HFFc6 (cell line): ENCODE measurements at regions not wholly inside any gene's neighbourhood (a gene's known extent, or its start where the extent isn't known, plus 50 kb on each side); places are given as distances from the start of the nearest gene placed in this dataset.

ENCODE experiments used
- DNase-seq: peaks from one replicate; pipeline ENCODE4 v3.0.0-alpha.2; 2018
- H3K27ac Mint-ChIP-seq: 2 replicates; pipeline ENCODE4 v1.8.0; 2020; ENCODE audit warnings: mild to moderate bottlenecking, mixed read lengths
- H3K27me3 Mint-ChIP-seq: 2 replicates; pipeline ENCODE4 v1.8.0; 2021; ENCODE audit warnings: mild to moderate bottlenecking, moderate library complexity, mixed read lengths; ENCODE audit not compliant: insufficient read depth
- H3K36me3 Mint-ChIP-seq: 2 replicates; pipeline ENCODE4 v1.8.0; 2021; ENCODE audit warnings: low read depth, mixed read lengths
- H3K4me1 Mint-ChIP-seq: 2 replicates; pipeline ENCODE4 v1.8.0; 2020; ENCODE audit warnings: low read depth, mixed read lengths
- H3K4me3 Mint-ChIP-seq: 2 replicates; pipeline ENCODE4 v1.8.0; 2020; ENCODE audit warnings: mild to moderate bottlenecking, moderate library complexity, mixed read lengths
- H3K9me3 Mint-ChIP-seq: 2 replicates; pipeline ENCODE4 v1.8.0; 2020; ENCODE audit warnings: mild to moderate bottlenecking, mixed read lengths
- TF ChIP-seq, protein P1 (sequence below): fragments of 200-600 bp; sonication (generic); IDR thresholded peaks from 2 replicates; pipeline ENCODE4 v1.5.0; 2021; ENCODE audit warnings: antibody characterized with exemption, mild to moderate bottlenecking

DNA sequence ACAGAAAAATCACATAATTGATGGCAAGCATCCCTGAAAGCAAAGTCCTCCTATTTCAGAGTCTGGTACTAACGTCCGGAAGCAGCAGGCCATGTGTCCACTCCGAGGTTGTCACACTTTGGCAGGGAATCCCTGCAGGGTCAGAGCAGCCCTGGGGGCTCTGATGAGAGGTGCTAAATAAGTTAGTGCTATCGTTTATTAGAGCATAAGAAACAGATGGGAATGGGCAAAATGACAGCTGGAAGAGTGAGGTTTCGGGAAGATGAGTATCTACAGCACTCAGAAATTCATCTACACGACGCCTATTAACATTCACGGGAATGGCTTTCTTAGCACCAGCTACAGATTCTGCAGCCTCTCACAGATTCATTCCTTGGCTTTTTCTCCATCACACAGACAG, 465.4 kb upstream of the PSMD7 start:
- Mint-ChIP-seq H3K4me3 (no peak overlapping the region), H3K4me1 (no peaks in the 10 kb centered on the region), H3K27me3 (no peaks in the 10 kb centered on the region), H3K9me3 (peaks cover 24% of the 10 kb centered on the region), H3K36me3 (peaks cover 5% of the 10 kb centered on the region), H3K27ac (no peak overlapping the region)
- TF ChIP-seq, protein P1, sequence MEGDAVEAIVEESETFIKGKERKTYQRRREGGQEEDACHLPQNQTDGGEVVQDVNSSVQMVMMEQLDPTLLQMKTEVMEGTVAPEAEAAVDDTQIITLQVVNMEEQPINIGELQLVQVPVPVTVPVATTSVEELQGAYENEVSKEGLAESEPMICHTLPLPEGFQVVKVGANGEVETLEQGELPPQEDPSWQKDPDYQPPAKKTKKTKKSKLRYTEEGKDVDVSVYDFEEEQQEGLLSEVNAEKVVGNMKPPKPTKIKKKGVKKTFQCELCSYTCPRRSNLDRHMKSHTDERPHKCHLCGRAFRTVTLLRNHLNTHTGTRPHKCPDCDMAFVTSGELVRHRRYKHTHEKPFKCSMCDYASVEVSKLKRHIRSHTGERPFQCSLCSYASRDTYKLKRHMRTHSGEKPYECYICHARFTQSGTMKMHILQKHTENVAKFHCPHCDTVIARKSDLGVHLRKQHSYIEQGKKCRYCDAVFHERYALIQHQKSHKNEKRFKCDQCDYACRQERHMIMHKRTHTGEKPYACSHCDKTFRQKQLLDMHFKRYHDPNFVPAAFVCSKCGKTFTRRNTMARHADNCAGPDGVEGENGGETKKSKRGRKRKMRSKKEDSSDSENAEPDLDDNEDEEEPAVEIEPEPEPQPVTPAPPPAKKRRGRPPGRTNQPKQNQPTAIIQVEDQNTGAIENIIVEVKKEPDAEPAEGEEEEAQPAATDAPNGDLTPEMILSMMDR, result no peak
- DNase-seq, result no peak

DNA sequence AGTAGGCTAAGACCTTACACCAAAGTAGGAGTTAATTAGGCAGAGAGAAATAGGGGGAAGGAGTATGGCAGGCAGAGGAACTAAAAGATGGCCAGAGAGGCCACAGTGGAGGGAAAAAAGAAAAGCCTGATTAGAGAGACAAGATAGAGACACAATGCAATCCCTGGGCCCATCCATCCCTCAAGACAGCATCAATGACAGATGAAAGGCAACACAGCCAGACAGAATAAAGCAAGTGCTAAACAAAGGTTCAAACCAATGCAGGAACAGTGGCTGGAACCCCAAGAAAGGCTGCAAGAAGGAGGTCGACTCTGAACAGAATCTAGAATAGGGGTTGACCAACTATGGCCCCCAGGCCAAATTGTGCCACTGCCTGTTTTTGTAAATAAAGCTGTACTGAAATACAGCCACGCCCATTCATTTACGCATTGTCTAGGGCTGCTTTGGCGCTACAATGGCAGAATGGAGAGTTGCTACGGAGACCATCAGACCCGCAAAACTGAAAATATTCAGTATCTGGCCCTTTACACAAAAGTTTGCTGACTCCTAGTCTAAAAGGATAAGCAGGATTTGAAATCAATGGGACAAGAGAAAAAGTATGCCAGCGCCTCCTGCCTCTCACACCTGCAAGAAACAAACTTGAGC, 473.3 kb upstream of the PSMD7 start:
- Mint-ChIP-seq H3K27me3 (no peaks in the 10 kb centered on the region), H3K27ac (no peak overlapping the region), H3K9me3 (peaks cover 13% of the 10 kb centered on the region), H3K36me3 (no peaks in the 10 kb centered on the region), H3K4me1 (no peaks in the 10 kb centered on the region), H3K4me3 (no peak overlapping the region)
- TF ChIP-seq, protein P1, result no peak
- DNase-seq, result no peak

DNA sequence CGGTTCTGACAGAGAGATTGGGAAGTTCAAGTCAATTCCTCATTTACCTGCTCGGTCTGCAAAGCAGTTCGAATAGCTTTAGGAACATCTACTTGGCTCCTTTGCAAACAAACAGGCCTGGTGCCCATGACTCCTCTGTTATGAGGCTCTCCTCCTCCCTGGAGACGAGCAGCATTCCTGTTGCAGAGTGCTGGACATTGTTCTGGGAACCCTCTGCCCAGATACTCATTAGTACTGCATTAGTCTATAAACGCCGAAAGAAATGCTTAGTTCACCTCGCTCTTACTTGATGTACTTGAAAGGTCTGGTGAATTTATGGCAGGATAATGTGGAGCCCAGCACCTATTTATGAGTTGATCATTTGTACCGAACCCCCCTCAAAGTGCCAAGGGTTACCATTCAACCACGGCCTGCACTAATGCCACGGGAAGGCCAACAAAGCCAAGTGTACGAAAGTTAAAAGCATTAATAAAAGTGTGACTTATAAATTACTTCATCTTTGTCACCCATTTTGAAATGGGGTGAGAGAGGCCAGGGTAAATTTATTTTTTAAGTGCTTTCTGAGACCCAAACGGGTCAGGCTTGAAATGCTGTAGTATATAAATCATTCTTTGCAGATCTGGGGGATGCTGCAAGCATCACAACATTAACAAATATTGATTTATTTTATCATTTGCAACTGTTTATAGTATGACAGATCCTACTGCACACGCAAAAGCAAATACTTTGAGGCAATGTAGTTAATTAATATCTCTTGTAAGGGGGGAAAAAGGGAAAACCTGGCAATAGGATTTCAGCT, 478.9 kb upstream of the PSMD7 start:
- TF ChIP-seq, protein P1, result no peak
- H3K4me3 Mint-ChIP-seq, result no peak overlapping the region
- peaks cover 23% of the 10 kb centered on the region for H3K9me3 Mint-ChIP-seq
- no peak for DNase-seq
- H3K27ac Mint-ChIP-seq, result no peak overlapping the region
- peaks cover 3% of the 10 kb centered on the region for H3K27me3 Mint-ChIP-seq
- no peaks in the 10 kb centered on the region for H3K4me1 Mint-ChIP-seq
- H3K36me3 Mint-ChIP-seq, result 0 out of 2 replicates have a peak, but pooled peaks cover 4% of the 10 kb centered on the region

DNA sequence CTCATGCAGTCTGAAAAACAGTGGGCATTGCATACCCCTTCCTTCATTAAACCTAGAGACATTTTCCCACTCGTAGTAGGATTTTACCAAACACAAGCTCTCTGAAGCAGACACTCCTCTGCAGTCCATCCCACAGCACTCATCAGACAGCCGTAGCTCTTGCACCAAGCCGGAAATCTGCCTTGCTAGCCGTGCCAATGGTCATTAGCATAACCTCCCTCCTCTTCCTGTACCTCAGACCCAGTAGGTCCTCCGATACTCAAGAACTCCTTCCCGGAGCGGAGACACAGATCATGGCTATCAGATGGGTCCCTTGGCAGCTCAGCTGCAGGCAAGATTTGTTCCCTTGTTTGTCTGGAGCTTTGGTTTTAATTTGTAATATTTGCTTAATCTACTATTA, 483.1 kb upstream of the PSMD7 start:
- no peak overlapping the region for H3K4me3 Mint-ChIP-seq
- 0 out of 2 replicates have a peak, but pooled peaks cover 4% of the 10 kb centered on the region for H3K36me3 Mint-ChIP-seq
- DNase-seq, result no peak
- H3K27ac Mint-ChIP-seq, result no peak overlapping the region
- peaks cover 19% of the 10 kb centered on the region; the same call in 1 of the 2 replicates for H3K9me3 Mint-ChIP-seq
- H3K27me3 Mint-ChIP-seq, result peaks cover 3% of the 10 kb centered on the region
- H3K4me1 Mint-ChIP-seq, result no peaks in the 10 kb centered on the region
- TF ChIP-seq, protein P1, result no peak

GRCh38 chr16:73804456-73804855, 492.2 kb upstream of the PSMD7 start:
- Mint-ChIP-seq H3K27me3 (peaks cover 3% of the 10 kb centered on the region; the same call in 1 of the 2 replicates), H3K27ac (no peak overlapping the region), H3K4me3 (no peak overlapping the region), H3K9me3 (peaks cover 16% of the 10 kb centered on the region; the same call in 1 of the 2 replicates), H3K36me3 (no peaks in the 10 kb centered on the region), H3K4me1 (no peaks in the 10 kb centered on the region)
- DNase-seq, result no peak
- TF ChIP-seq, protein P1, result no peak
